ENCODE measurements at regions not wholly inside any gene's neighbourhood (a gene's known extent, or its start where the extent isn't known, plus 50 kb on each side); places are given as distances from the start of the nearest gene placed in this dataset.

GRCh38 chr2:51222106-51222505, 190.2 kb upstream of the NRXN1 start:
- DNase-seq (ENCODE audit: low spot score), result no peak

- DNase-seq (ENCODE audit: low spot score), result peak; percentile 32
Observed at GRCh38 chr2:51220606-51221005, 188.7 kb upstream of the NRXN1 start.

GRCh38 chr2:51220080-51220479, 188.1 kb upstream of the NRXN1 start:
- no peak for DNase-seq (ENCODE audit: low spot score)

GRCh38 chr2:51219468-51219867, 187.5 kb upstream of the NRXN1 start:
- peak; percentile 12 for DNase-seq (ENCODE audit: low spot score)

GRCh38 chr2:51218047-51218446, 186.1 kb upstream of the NRXN1 start:
- DNase-seq (ENCODE audit: low spot score), result peak; percentile 31

GRCh38 chr2:51213826-51214225, 181.9 kb upstream of the NRXN1 start:
- DNase-seq (ENCODE audit: low spot score), result no peak

GRCh38 chr2:51212374-51212773, 180.4 kb upstream of the NRXN1 start:
- no peak for DNase-seq (ENCODE audit: low spot score)

GRCh38 chr2:51208521-51208920, 176.6 kb upstream of the NRXN1 start:
- DNase-seq (ENCODE audit: low spot score), result no peak

- no peak for DNase-seq (ENCODE audit: low spot score)
Observed at GRCh38 chr2:51201295-51201694, 169.4 kb upstream of the NRXN1 start.

- no peak for DNase-seq (ENCODE audit: low spot score)
Observed at GRCh38 chr2:51194656-51195055, 162.7 kb upstream of the NRXN1 start.

GRCh38 chr2:51170273-51170672, 138.3 kb upstream of the NRXN1 start:
- DNase-seq (ENCODE audit: low spot score), result no peak

- DNase-seq (ENCODE audit: low spot score), result no peak
Observed at GRCh38 chr2:51165534-51166260, 133.8 kb upstream of the NRXN1 start.

- no peak for DNase-seq (ENCODE audit: low spot score)
Observed at GRCh38 chr2:51158251-51158650, 126.3 kb upstream of the NRXN1 start.

GRCh38 chr2:51153236-51153635, 121.3 kb upstream of the NRXN1 start:
- no peak for DNase-seq (ENCODE audit: low spot score)

GRCh38 chr2:51151490-51152140, 119.7 kb upstream of the NRXN1 start:
- no peak for DNase-seq (ENCODE audit: low spot score)

GRCh38 chr2:51149725-51150124, 117.8 kb upstream of the NRXN1 start:
- no peak for DNase-seq (ENCODE audit: low spot score)

GRCh38 chr2:51145761-51146160, 113.8 kb upstream of the NRXN1 start:
- DNase-seq (ENCODE audit: low spot score), result no peak

- no peak for DNase-seq (ENCODE audit: low spot score)
Observed at GRCh38 chr2:51120754-51121280, 88.9 kb upstream of the NRXN1 start.

GRCh38 chr2:51111532-51111931, 79.6 kb upstream of the NRXN1 start:
- no peak for DNase-seq (ENCODE audit: low spot score)

- no peak for DNase-seq (ENCODE audit: low spot score)
Observed at GRCh38 chr2:51108794-51109193, 76.9 kb upstream of the NRXN1 start.

GRCh38 chr2:51107841-51108240, 75.9 kb upstream of the NRXN1 start:
- no peak for DNase-seq (ENCODE audit: low spot score)

GRCh38 chr2:51105811-51106210, 73.9 kb upstream of the NRXN1 start:
- no peak for DNase-seq (ENCODE audit: low spot score)

GRCh38 chr2:51103205-51103604, 71.3 kb upstream of the NRXN1 start:
- DNase-seq (ENCODE audit: low spot score), result peak; percentile 93

- no peak for DNase-seq (ENCODE audit: low spot score)
Observed at GRCh38 chr2:51093016-51093415, 61.1 kb upstream of the NRXN1 start.
